Neural cell (in vitro differentiated cells): ENCODE measurements at regions not wholly inside any gene's neighbourhood (a gene's known extent, or its start where the extent isn't known, plus 50 kb on each side); places are given as distances from the start of the nearest gene placed in this dataset.

ENCODE experiments used
- H2AFZ ChIP-seq: fragments of 200-600, 300-800 bp; sonication (generic), shearing (Covaris generic); 2 replicates; pipeline ENCODE4 v1.6.0; 2014; ENCODE audit warnings: low read depth, mild to moderate bottlenecking, antibody characterized with exemption, low read length, moderate library complexity
- H3F3A ChIP-seq: fragments of 200-600 bp; shearing (Covaris generic); 2 replicates; pipeline ENCODE4 v1.6.1; 2016; ENCODE audit warnings: mild to moderate bottlenecking, moderate library complexity, mixed read lengths, antibody characterized with exemption, low read length; ENCODE audit not compliant: insufficient read depth, poor library complexity, severe bottlenecking
- H3K27ac ChIP-seq: fragments of 200-600, 300-800 bp; sonication (generic), shearing (Covaris generic); 2 replicates; pipeline ENCODE4 v1.5.1; 2014; ENCODE audit warnings: mild to moderate bottlenecking, low read length, moderate library complexity
- H3K27me3 ChIP-seq: fragments of 300-800, 200-600 bp; sonication (generic), shearing (Covaris generic); 2 replicates; pipeline ENCODE4 v1.6.0; 2014; ENCODE audit warnings: mild to moderate bottlenecking, low read depth, low read length, moderate library complexity; ENCODE audit not compliant: insufficient read depth
- H3K36me3 ChIP-seq: fragments of 300-800, 200-600 bp; sonication (generic), shearing (Covaris generic); 2 replicates; pipeline ENCODE4 v1.5.1; 2014; ENCODE audit warnings: mild to moderate bottlenecking, antibody characterized with exemption, low read length, moderate library complexity; ENCODE audit not compliant: insufficient read depth
- H3K4me2 ChIP-seq: fragments of 300-800, 200-600 bp; sonication (generic), shearing (Covaris generic); 2 replicates; pipeline ENCODE4 v1.6.0; 2014; ENCODE audit warnings: mild to moderate bottlenecking, low read length
- H3K4me3 ChIP-seq: fragments of 300-800, 200-600 bp; sonication (generic), shearing (Covaris generic); 2 replicates; pipeline ENCODE4 v1.5.1; 2014; ENCODE audit warnings: mild to moderate bottlenecking, low read length, moderate library complexity
- H3K79me2 ChIP-seq: fragments of 200-600 bp; shearing (Covaris generic); replicated peaks from 2 replicates; pipeline ENCODE4 v1.6.0; 2014; ENCODE audit warnings: mild to moderate bottlenecking, low read length, moderate library complexity; ENCODE audit not compliant: insufficient read depth
- H3K9ac ChIP-seq: fragments of 300-800, 200-600 bp; sonication (generic), shearing (Covaris generic); 2 replicates; pipeline ENCODE4 v1.6.1; 2016; ENCODE audit warnings: mild to moderate bottlenecking, low read length, mixed read lengths
- H3K9me2 ChIP-seq: fragments of 200-600 bp; shearing (Covaris generic); 2 replicates; pipeline ENCODE4 v1.6.1; 2016; ENCODE audit warnings: mild to moderate bottlenecking, low read length, mixed read lengths; ENCODE audit not compliant: insufficient read depth
- H3K9me3 ChIP-seq: fragments of 200-600, 300-800 bp; sonication (generic), shearing (Covaris generic); 2 replicates; pipeline ENCODE4 v1.6.1; 2016; ENCODE audit warnings: mild to moderate bottlenecking, mixed run types, low read length, moderate library complexity, mixed read lengths
- H4K20me1 ChIP-seq: fragments of 200-600 bp; shearing (Covaris generic); 2 replicates; pipeline ENCODE4 v1.6.1; 2016; ENCODE audit warnings: mild to moderate bottlenecking, mixed run types; ENCODE audit not compliant: insufficient read depth
- EP300 ChIP-seq: fragments of 450-650 bp; conservative IDR thresholded peaks from 2 replicates; pipeline ENCODE4 v1.6.1; 2014; ENCODE audit warnings: antibody characterized with exemption, mild to moderate bottlenecking, moderate library complexity; ENCODE audit not compliant: poor library complexity, severe bottlenecking
- EZH2 ChIP-seq: fragments of 200-600, 300-800 bp; shearing (Covaris generic), sonication (generic); IDR thresholded peaks from 2 replicates; pipeline ENCODE4 v1.6.1; 2014; ENCODE audit warnings: antibody characterized with exemption, low read length, borderline replicate concordance, mild to moderate bottlenecking; ENCODE audit not compliant: insufficient read depth, poor library complexity, severe bottlenecking
- MXI1 ChIP-seq: fragments of 450-650 bp; conservative IDR thresholded peaks from 2 replicates; pipeline ENCODE4 v1.6.1; 2014; ENCODE audit warnings: antibody characterized with exemption, mild to moderate bottlenecking; ENCODE audit not compliant: poor library complexity, severe bottlenecking
- POLR2AphosphoS5 ChIP-seq: IDR thresholded peaks from 2 replicates; pipeline ENCODE4 v1.6.1; 2012
- RAD21 ChIP-seq: fragments of 450-650 bp; conservative IDR thresholded peaks from 2 replicates; pipeline ENCODE4 v1.6.1; 2014; ENCODE audit warnings: antibody characterized with exemption, mild to moderate bottlenecking, moderate library complexity
- SMC3 ChIP-seq: fragments of 450-650 bp; conservative IDR thresholded peaks from 2 replicates; pipeline ENCODE4 v1.6.1; 2014; ENCODE audit warnings: antibody characterized with exemption, mild to moderate bottlenecking, moderate library complexity; ENCODE audit not compliant: poor library complexity
- TAF1 ChIP-seq: IDR thresholded peaks from 2 replicates; pipeline ENCODE4 v1.6.1; 2012; ENCODE audit warnings: low read depth
- TF ChIP-seq, protein P1 (sequence below): IDR thresholded peaks from 2 replicates; pipeline ENCODE4 v1.6.1; 2012; ENCODE audit warnings: borderline replicate concordance
- TF ChIP-seq, protein P2 (sequence below): fragments of 450-650 bp; IDR thresholded peaks from 2 replicates; pipeline ENCODE4 v1.5.1; 2014; ENCODE audit warnings: antibody characterized with exemption, mild to moderate bottlenecking, moderate library complexity; ENCODE audit not compliant: poor library complexity, severe bottlenecking

DNA sequence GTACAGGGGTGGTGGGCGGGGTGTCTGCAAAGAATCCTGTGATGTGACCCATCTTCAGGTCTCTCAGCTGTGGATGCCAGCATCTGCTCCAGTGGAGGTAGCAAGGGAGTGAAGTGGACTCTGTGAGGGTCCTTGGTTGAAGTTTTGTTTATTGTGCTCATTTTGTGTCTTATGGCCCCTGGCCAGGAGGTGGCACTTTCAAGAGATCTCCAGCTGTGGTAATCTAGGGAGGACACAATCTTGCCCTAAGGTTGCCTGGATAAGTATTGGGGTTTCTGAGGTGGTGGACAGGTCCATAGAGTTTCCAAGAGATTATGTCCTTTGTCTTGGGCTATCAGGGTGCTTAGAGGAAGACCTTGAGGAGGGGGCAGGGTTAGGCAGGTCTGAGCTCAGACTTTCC lies 260.7 kb downstream of the CCDC59 start:
- Histone ChIP-seq H3K4me3 (no peak overlapping the region), H3F3A (no peaks in the 10 kb centered on the region), H3K27ac (no peak overlapping the region), H3K36me3 (no peaks in the 10 kb centered on the region), H4K20me1 (no peaks in the 10 kb centered on the region), H3K27me3 (no peaks in the 10 kb centered on the region), H3K9me3 (no peaks in the 10 kb centered on the region), H3K4me2 (no peak overlapping the region), H3K9ac (no peak overlapping the region), H2AFZ (no peak overlapping the region), H3K9me2 (no peaks in the 10 kb centered on the region), H3K79me2 (no peaks in the 10 kb centered on the region)
- TF ChIP-seq EP300 (no peak), POLR2AphosphoS5 (no peak)
- TF ChIP-seq, protein P1, sequence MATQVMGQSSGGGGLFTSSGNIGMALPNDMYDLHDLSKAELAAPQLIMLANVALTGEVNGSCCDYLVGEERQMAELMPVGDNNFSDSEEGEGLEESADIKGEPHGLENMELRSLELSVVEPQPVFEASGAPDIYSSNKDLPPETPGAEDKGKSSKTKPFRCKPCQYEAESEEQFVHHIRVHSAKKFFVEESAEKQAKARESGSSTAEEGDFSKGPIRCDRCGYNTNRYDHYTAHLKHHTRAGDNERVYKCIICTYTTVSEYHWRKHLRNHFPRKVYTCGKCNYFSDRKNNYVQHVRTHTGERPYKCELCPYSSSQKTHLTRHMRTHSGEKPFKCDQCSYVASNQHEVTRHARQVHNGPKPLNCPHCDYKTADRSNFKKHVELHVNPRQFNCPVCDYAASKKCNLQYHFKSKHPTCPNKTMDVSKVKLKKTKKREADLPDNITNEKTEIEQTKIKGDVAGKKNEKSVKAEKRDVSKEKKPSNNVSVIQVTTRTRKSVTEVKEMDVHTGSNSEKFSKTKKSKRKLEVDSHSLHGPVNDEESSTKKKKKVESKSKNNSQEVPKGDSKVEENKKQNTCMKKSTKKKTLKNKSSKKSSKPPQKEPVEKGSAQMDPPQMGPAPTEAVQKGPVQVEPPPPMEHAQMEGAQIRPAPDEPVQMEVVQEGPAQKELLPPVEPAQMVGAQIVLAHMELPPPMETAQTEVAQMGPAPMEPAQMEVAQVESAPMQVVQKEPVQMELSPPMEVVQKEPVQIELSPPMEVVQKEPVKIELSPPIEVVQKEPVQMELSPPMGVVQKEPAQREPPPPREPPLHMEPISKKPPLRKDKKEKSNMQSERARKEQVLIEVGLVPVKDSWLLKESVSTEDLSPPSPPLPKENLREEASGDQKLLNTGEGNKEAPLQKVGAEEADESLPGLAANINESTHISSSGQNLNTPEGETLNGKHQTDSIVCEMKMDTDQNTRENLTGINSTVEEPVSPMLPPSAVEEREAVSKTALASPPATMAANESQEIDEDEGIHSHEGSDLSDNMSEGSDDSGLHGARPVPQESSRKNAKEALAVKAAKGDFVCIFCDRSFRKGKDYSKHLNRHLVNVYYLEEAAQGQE = no peak

DNA sequence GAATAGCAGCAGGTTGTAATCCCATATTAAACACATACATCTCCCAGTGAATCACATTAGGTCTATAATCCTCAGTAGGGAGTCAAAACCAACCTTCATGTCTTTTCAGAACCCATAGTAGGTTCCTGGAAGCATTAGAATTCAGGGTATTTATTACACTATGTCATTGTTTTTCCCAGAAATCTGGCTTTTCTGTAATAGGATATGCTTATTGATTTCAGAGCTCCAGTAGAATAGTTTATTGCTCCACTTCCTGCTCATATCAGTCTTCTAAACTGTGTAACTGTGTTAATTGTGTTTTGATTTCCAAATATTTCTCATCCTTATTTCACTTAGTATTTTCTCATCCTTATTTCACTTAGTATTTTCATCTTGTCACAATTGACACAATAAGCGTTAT lies 268.0 kb downstream of the CCDC59 start:
- TF ChIP-seq TAF1 (no peak), EP300 (no peak)
- Histone ChIP-seq H3K4me3 (no peak overlapping the region), H3K36me3 (no peaks in the 10 kb centered on the region), H3K9ac (no peak overlapping the region), H3K27ac (no peak overlapping the region), H3K79me2 (no peaks in the 10 kb centered on the region), H4K20me1 (no peaks in the 10 kb centered on the region), H3K27me3 (no peaks in the 10 kb centered on the region), H3K4me2 (no peak overlapping the region), H3K9me3 (no peaks in the 10 kb centered on the region), H3F3A (no peaks in the 10 kb centered on the region), H2AFZ (no peak overlapping the region), H3K9me2 (no peaks in the 10 kb centered on the region)

DNA sequence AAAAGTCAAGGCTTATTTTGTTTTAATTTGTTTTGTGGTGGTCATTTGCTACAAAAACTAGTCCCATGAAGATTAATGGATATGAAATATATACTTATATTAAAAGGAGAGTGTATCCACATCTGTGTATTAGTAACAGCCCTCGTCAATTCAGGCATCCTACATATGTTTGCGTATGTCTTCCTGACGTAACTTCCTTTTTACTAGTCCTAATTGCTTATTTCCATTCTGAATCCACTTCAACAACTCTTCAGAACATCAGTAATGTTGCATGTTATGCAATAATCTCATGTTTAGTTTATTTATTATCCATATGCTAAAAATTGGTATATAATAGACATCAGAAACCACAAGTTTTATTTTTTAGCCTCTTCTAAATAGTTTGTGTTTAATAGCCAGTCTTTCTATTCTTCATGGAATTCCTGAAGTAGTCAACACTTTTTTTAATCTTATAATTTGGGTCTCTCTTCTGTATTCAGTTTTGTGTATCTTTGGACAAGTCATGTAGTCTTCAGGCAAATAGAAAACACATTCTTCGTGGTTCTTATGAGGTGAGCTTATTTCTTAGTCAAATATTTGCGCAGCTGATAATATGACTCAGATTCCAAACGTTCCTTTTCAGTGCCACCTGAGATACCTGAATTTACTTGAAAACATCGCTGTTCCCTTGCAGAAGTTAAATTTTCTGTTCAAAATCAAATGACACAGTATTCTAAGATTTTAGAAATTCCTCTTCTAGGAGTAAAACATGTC lies 268.6 kb downstream of the CCDC59 start:
- H3K4me3 ChIP-seq = no peak overlapping the region
- H3K9me3 ChIP-seq = peaks cover 3% of the 10 kb centered on the region
- no peak overlapping the region for H3K27ac ChIP-seq
- no peaks in the 10 kb centered on the region for H4K20me1 ChIP-seq
- no peak overlapping the region for H3K4me2 ChIP-seq
- no peaks in the 10 kb centered on the region for H3K9me2 ChIP-seq
- H3K36me3 ChIP-seq = no peaks in the 10 kb centered on the region
- no peak for TF ChIP-seq MXI1
- TF ChIP-seq, protein P2, sequence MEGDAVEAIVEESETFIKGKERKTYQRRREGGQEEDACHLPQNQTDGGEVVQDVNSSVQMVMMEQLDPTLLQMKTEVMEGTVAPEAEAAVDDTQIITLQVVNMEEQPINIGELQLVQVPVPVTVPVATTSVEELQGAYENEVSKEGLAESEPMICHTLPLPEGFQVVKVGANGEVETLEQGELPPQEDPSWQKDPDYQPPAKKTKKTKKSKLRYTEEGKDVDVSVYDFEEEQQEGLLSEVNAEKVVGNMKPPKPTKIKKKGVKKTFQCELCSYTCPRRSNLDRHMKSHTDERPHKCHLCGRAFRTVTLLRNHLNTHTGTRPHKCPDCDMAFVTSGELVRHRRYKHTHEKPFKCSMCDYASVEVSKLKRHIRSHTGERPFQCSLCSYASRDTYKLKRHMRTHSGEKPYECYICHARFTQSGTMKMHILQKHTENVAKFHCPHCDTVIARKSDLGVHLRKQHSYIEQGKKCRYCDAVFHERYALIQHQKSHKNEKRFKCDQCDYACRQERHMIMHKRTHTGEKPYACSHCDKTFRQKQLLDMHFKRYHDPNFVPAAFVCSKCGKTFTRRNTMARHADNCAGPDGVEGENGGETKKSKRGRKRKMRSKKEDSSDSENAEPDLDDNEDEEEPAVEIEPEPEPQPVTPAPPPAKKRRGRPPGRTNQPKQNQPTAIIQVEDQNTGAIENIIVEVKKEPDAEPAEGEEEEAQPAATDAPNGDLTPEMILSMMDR = no peak
- no peak for TF ChIP-seq RAD21
- TF ChIP-seq TAF1 = no peak
- no peak for TF ChIP-seq EP300
- TF ChIP-seq EZH2 = no peak
- no peak for TF ChIP-seq SMC3
- H3K27me3 ChIP-seq = no peaks in the 10 kb centered on the region
- no peak overlapping the region for H2AFZ ChIP-seq
- H3K9ac ChIP-seq = no peak overlapping the region
- H3K79me2 ChIP-seq = no peaks in the 10 kb centered on the region
- no peaks in the 10 kb centered on the region for H3F3A ChIP-seq
